ENCODE measurements at regions not wholly inside any gene's neighbourhood (a gene's known extent, or its start where the extent isn't known, plus 50 kb on each side); places are given as distances from the start of the nearest gene placed in this dataset.
"Not testable (repeated sequence)": the region's sequence is repeated elsewhere in the genome, so short reads cannot be mapped to it uniquely, and the experiment has no call there.

GRCh38 chr3:95343767-95344166 lies 1280.9 kb downstream of the NSUN3 start:
- Histone ChIP-seq H3K9me3 (no peaks in the 10 kb centered on the region), H3K36me3 (no peaks in the 10 kb centered on the region), H3K27me3 (no peaks in the 10 kb centered on the region), H3K4me3 (no peak overlapping the region)
- no peak for DNase-seq

- H3K4me3 ChIP-seq, DNase-seq, H3K9me3 ChIP-seq, H3K27me3 ChIP-seq, H3K36me3 ChIP-seq: not testable (repeated sequence)
These were observed 1285.1 kb downstream of the NSUN3 start for GRCh38 chr3:95347936-95348335.

DNA sequence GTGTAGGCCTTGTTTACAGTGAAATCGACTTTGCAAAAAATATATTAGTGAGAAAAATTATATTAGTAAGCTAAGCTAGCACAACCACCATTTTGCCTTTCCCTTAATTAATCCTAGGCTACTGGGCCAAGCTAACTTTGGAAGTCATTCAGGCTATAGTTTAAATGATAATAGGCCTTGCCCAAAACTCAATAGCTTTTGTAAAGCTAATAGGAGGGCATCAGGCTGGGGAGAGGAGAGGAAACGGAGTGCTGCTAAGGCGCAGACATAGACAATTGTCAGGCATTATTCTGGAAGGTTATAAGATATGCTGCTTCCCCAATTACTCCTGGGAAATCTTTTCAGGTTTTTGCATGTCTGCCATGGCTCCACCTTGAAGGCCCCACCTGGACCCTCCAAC lies 1286.0 kb downstream of the NSUN3 start:
- no peaks in the 10 kb centered on the region for H3K9me3 ChIP-seq
- DNase-seq: no peak
- no peaks in the 10 kb centered on the region for H3K36me3 ChIP-seq
- no peak overlapping the region for H3K4me3 ChIP-seq
- no peaks in the 10 kb centered on the region for H3K27me3 ChIP-seq

- H3K27me3 ChIP-seq: no peaks in the 10 kb centered on the region
- no peaks in the 10 kb centered on the region for H3K9me3 ChIP-seq
- no peak for DNase-seq
- H3K36me3 ChIP-seq: no peaks in the 10 kb centered on the region
- H3K4me3 ChIP-seq: no peak overlapping the region
These were observed 1287.2 kb downstream of the NSUN3 start for GRCh38 chr3:95350049-95350448.

- Histone ChIP-seq H3K27me3 (no peaks in the 10 kb centered on the region), H3K36me3 (no peaks in the 10 kb centered on the region), H3K4me3 (no peak overlapping the region), H3K9me3 (no peaks in the 10 kb centered on the region)
- DNase-seq: no peak
These were observed 1288.3 kb downstream of the NSUN3 start for GRCh38 chr3:95351158-95351557.

DNA sequence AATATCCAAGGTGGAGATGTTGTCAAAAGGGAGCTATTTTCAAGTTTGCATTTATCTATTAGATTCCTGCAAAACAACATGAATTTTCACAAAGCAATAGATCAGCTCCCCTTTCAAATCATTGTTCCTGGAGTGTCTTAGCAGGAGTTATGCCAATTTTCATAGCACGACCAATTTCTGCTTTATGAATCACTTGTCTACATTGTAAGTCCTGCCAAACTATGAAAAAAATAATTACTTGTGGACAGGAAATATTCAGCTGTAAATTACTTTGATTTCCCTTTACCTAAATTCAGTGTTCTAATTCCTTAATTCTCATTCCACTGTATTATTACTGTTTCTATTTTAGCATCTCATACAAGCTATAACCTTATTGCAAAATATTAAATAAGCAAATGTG lies 1289.6 kb downstream of the NSUN3 start:
- no peaks in the 10 kb centered on the region for H3K9me3 ChIP-seq
- no peak overlapping the region for H3K4me3 ChIP-seq
- no peak for DNase-seq
- H3K27me3 ChIP-seq: no peaks in the 10 kb centered on the region
- no peaks in the 10 kb centered on the region for H3K36me3 ChIP-seq

DNA sequence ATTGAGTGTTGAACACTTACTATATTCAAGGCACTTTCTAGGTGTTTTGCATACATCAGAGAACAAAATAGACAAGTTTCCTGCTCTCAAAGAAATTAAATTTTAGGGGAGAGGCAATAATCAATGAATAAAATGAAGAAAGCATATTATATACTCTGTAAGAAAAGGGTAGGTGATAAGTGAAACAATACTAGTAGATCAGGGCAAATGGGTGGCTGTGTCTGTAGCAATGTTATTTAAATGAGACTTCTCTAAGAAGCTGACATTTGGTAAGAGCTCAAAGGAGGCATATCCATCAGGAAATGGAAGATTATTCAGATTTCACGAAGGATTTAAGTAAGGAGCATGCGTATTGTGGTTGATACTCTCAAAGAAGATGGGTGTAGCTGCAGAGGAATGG lies 1291.6 kb downstream of the NSUN3 start:
- H3K36me3 ChIP-seq: no peaks in the 10 kb centered on the region
- H3K4me3 ChIP-seq: no peak overlapping the region
- DNase-seq: no peak
- no peaks in the 10 kb centered on the region for H3K9me3 ChIP-seq
- H3K27me3 ChIP-seq: no peaks in the 10 kb centered on the region

DNA sequence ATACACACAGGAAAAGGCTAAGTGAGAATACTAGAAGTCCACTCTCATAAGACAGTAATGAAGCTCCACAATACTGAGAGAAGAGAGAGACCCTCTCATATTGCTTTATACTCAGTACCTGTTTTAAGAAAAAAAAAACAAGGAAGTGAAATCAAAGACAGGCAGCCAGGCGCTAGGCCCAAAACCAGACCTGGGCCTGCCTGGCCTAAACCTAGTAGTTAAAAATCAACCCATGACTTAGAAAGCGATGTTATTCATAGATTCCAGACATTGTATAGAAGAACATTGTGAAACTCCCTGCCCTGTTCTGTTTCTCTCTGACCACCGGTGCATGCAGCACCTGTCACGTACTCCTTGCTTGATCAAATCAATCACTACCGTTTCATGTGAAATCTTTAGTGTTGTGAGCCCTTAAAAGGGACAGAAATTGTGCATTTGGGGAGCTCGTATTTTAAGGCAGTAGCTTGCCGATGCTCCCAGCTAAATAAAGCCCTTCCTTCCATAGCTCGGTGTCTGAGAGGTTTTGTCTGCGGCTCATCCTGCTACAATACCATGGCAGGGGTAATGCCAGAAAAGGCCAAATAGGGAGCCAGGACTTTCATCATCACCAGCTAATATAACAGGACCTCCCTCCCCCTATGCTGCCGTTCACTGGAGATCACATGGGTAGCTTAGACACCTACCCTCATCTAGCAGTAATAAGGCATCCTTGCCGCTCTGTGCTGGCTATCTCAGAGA lies 1294.1 kb downstream of the NSUN3 start:
- no peak for DNase-seq
- H3K9me3 ChIP-seq: no peaks in the 10 kb centered on the region
- no peaks in the 10 kb centered on the region for H3K36me3 ChIP-seq
- H3K4me3 ChIP-seq: no peak overlapping the region
- no peaks in the 10 kb centered on the region for H3K27me3 ChIP-seq

DNA sequence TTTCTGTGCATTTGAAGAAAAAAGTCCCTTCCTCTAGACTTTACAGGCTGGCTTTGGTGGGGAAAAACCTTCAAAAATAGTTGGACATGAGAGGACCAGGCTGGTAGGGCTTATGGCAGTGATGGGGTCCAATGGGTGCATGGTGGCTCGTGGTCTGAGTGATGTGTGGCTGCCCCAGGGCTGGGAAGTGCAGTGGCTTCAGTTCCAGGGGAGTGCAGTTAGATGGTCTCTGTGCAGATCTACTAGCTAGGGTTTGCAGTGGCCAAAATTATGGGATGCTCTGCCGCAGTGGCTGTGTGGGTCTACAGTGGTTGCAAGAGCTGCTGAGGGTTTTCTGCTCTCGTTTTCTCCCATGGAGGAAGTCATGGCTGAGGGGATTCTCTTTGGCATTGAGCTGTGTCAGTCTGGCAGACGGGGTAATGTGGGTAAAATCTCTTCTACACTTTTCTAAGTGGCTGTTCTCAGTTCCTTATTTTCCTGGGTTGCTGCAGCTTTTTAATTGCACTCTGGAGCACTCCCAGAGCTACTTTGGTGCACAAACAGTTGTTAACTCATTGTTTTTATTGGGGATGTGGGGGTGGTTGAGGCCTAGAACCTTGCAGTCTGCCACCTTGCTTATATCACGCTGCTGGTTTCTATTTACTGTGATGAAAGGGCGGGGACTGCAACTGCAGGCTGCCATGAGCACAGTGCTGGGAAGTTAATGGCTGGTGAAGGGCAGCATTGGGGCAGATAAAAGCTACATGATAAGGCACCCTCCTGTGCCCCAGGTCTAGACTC lies 1324.6 kb downstream of the NSUN3 start:
- no peaks in the 10 kb centered on the region for H3K27me3 ChIP-seq
- DNase-seq: no peak
- H3K4me3 ChIP-seq: no peak overlapping the region
- no peaks in the 10 kb centered on the region for H3K9me3 ChIP-seq
- no peaks in the 10 kb centered on the region for H3K36me3 ChIP-seq

- no peak for DNase-seq
- H3K4me3 ChIP-seq: no peak overlapping the region
- no peaks in the 10 kb centered on the region for H3K36me3 ChIP-seq
- H3K9me3 ChIP-seq: no peaks in the 10 kb centered on the region
- H3K27me3 ChIP-seq: no peaks in the 10 kb centered on the region
These were observed 1327.0 kb downstream of the NSUN3 start for GRCh38 chr3:95389725-95390313.

- H3K36me3 ChIP-seq: no peaks in the 10 kb centered on the region
- DNase-seq: no peak
- no peaks in the 10 kb centered on the region for H3K27me3 ChIP-seq
- no peak overlapping the region for H3K4me3 ChIP-seq
- no peaks in the 10 kb centered on the region for H3K9me3 ChIP-seq
These were observed 1331.4 kb downstream of the NSUN3 start for GRCh38 chr3:95394286-95394685.

- Histone ChIP-seq H3K4me3 (no peak overlapping the region), H3K9me3 (no peaks in the 10 kb centered on the region), H3K27me3 (no peaks in the 10 kb centered on the region), H3K36me3 (no peaks in the 10 kb centered on the region)
- DNase-seq: no peak
These were observed 1336.7 kb downstream of the NSUN3 start for GRCh38 chr3:95399585-95399984.

- Histone ChIP-seq H3K4me3 (no peak overlapping the region), H3K27me3 (no peaks in the 10 kb centered on the region), H3K9me3 (no peaks in the 10 kb centered on the region), H3K36me3 (no peaks in the 10 kb centered on the region)
- DNase-seq: no peak
These were observed 1338.8 kb downstream of the NSUN3 start for GRCh38 chr3:95401693-95402092.

DNA sequence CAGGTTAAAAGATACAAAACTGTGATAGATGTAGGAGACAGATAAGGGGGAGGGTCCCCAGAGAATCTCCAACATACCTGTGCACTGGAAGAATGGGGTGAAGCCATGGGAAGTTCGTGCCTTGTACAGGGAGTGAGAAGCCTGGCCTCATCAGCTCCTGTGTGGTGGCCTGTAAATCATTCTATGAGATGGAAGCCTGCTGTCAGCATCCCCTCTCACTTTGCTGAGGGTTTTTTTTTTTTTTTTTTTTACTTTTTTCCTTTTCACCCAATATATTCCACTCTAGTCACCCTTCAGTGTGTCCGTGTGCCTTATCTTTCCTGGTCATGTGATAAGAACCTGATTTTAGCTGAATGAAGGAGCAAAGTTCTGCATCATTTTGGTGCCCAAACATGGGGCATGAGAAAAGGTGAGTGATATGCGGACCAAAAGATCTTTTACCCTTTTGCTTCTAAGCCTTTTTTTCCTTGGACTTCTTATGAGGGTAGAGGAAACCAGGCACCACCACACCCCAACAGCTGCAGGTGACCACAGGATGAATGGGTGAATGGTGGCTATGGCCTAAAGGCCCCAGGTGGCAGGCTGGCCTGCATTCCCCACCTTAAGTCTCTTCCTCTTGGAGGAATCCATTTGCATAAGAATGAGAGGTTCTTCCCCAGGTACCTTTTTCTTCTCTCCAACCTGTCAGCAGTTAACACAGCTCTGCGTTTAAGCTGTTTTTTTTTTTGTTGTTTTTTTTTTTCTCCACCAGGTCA lies 1345.0 kb downstream of the NSUN3 start:
- no peaks in the 10 kb centered on the region for H3K9me3 ChIP-seq
- H3K4me3 ChIP-seq: no peak overlapping the region
- no peaks in the 10 kb centered on the region for H3K27me3 ChIP-seq
- H3K36me3 ChIP-seq: no peaks in the 10 kb centered on the region
- DNase-seq: no peak

DNA sequence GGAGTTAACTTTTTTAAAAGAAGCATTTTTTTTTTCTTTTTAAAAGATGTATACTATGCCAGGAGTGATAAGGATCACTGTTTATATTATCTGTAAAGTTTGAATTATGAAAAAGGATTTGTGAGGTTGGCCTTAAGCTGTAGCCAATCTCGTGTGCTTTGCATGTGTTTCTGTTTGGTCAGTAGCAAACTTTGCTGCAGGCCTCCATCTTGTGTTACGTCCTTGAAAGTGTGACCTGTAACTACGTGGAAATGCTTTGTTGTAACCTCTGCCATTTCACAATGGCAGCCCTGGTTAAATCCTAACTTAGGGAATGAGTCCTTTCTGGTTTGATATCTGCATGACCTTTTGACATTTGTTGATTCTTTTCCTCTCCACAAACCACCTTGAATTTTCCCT lies 1345.6 kb downstream of the NSUN3 start:
- Histone ChIP-seq H3K9me3 (no peaks in the 10 kb centered on the region), H3K36me3 (no peaks in the 10 kb centered on the region), H3K27me3 (no peaks in the 10 kb centered on the region), H3K4me3 (no peak overlapping the region)
- no peak for DNase-seq

- Histone ChIP-seq H3K36me3 (no peaks in the 10 kb centered on the region), H3K4me3 (no peak overlapping the region), H3K9me3 (no peaks in the 10 kb centered on the region), H3K27me3 (no peaks in the 10 kb centered on the region)
- DNase-seq: no peak
These were observed 1355.4 kb downstream of the NSUN3 start for GRCh38 chr3:95418251-95418650.

DNA sequence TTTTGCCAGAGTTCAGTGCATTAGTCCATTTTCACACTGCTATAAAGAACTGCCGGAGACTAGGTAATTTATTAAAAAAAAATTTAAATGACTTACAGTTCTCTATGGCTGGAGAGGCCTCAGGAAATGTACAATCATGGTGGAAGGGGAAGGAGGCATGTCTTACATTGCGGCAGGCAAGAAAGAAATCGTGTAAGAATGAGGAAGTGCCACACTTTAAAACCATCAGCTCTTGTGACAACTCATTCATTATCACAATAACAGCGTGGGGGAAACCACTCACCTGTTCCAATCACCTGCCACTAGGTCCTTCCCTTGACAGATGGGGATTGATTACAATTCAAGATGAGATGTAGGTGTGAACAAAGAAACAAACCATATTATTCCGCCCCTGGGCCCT lies 1361.4 kb downstream of the NSUN3 start:
- no peak for DNase-seq
- no peak overlapping the region for H3K4me3 ChIP-seq
- no peaks in the 10 kb centered on the region for H3K9me3 ChIP-seq
- H3K27me3 ChIP-seq: no peaks in the 10 kb centered on the region
- H3K36me3 ChIP-seq: no peaks in the 10 kb centered on the region
